Suprapubic skin (tissue), 4 donors: ENCODE measurements at regions not wholly inside any gene's neighbourhood (a gene's known extent, or its start where the extent isn't known, plus 50 kb on each side); places are given as distances from the start of the nearest gene placed in this dataset.

Source experiments
- DNase-seq, 2 donors: peaks; one replicate each; pipeline ENCODE4 v3.0.0-alpha.2; 2019; ENCODE audit warnings: low spot score in 2 of 2
- H3K27ac ChIP-seq: fragments of 200-600 bp; sonication (generic); one replicate; pipeline ENCODE4 v1.5.1; 2019
- H3K27me3 ChIP-seq: fragments of 200-600 bp; sonication (generic); one replicate; pipeline ENCODE4 v1.5.1; 2019
- H3K36me3 ChIP-seq: fragments of 200-600 bp; sonication (generic); one replicate; pipeline ENCODE4 v1.5.1; 2019
- H3K4me1 ChIP-seq: fragments of 200-600 bp; sonication (generic); one replicate; pipeline ENCODE4 v1.5.1; 2019
- H3K4me3 ChIP-seq: fragments of 200-600 bp; sonication (generic); one replicate; pipeline ENCODE4 v1.5.1; 2019; ENCODE audit warnings: mild to moderate bottlenecking
- H3K9me3 ChIP-seq: fragments of 200-600 bp; sonication (generic); one replicate; pipeline ENCODE4 v1.5.1; 2019
- CTCF ChIP-seq, 2 donors: fragments of 200-600 bp in 1 of 2; fragments of 450-650 bp in 1 of 2; sonication (generic) in 1 of 2; IDR thresholded peaks; one replicate each; pipeline ENCODE4 v1.5.1; 2016 to 2019; ENCODE audit warnings: antibody characterized with exemption in 2 of 2, mild to moderate bottlenecking in 1 of 2, moderate library complexity in 1 of 2
- EP300 ChIP-seq: sonication (generic); formaldehyde crosslinking; IDR thresholded peaks from one replicate; pipeline ENCODE4 v1.6.1; 2017; ENCODE audit warnings: antibody characterized with exemption
- POLR2A ChIP-seq, 2 donors: fragments of 450-650 bp; IDR thresholded peaks; one replicate each; pipeline ENCODE4 v1.6.1; 2017; ENCODE audit warnings: antibody characterized with exemption in 2 of 2, mild to moderate bottlenecking in 2 of 2, moderate library complexity in 2 of 2
- POLR2AphosphoS5 ChIP-seq, 3 donors: sonication (generic); formaldehyde crosslinking; IDR thresholded peaks; one replicate each; pipeline ENCODE4 v1.6.1; 2017; ENCODE audit warnings: antibody characterized with exemption in 3 of 3
- WGBS: methylation state at CpG from one replicate; pipeline ENCODE4 v1.1.5; 2018; 5-methylcytosine and 5-hydroxymethylcytosine counted together

DNA sequence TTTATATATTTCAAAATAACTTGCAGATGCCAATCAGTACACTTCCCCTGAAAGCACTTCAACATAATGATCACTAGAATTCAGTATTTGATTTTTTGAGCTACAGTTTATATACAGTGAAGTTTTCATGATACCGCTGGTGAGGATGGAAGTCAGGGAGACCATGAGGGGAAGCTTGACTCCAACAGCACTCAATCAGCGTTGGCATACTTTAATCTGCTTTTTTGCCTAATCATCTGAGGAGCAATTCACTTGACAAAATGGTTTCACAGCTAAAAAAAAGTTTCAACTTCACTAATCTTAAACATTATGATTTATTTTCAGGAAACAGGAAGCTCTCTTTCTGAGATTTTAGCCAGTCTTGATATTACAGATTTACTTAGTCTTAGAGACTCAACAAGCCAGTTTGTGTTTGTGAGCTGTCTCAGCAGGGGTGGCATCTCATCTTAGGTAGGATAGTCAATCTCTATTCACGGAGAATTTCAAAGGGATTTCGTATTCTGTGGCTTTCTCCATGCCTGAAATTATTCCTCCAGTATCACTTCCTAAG, 111.4 kb upstream of the ARRDC3 start:
- Histone ChIP-seq H3K4me3 (no peak overlapping the region), H3K9me3 (no peaks in the 10 kb centered on the region), H3K27me3 (no peaks in the 10 kb centered on the region), H3K36me3 (no peaks in the 10 kb centered on the region), H3K4me1 (no peaks in the 10 kb centered on the region), H3K27ac (no peak overlapping the region)
- TF ChIP-seq POLR2A (IDR thresholded peaks at IDR 0.05): no peak
- no peak for TF ChIP-seq CTCF (IDR thresholded peaks at IDR 0.05)
- TF ChIP-seq POLR2AphosphoS5 (IDR thresholded peaks at IDR 0.05): no peak
- no peak for TF ChIP-seq EP300
- no peak for DNase-seq
- 81% methylated on average over 4 of the region's 4 CpGs for WGBS

- Histone ChIP-seq H3K4me3 (no peak overlapping the region), H3K27ac (no peak overlapping the region), H3K9me3 (no peaks in the 10 kb centered on the region), H3K4me1 (no peaks in the 10 kb centered on the region), H3K36me3 (no peaks in the 10 kb centered on the region), H3K27me3 (no peaks in the 10 kb centered on the region)
- DNase-seq: no peak
- TF ChIP-seq CTCF (IDR thresholded peaks at IDR 0.05) (no peak), EP300 (no peak), POLR2A (IDR thresholded peaks at IDR 0.05) (no peak), POLR2AphosphoS5 (IDR thresholded peaks at IDR 0.05) (no peak)
- 38% methylated on average over 1 of the region's 1 CpG for WGBS
Observed at GRCh38 chr5:91493086-91493485, 110.0 kb upstream of the ARRDC3 start.

DNA sequence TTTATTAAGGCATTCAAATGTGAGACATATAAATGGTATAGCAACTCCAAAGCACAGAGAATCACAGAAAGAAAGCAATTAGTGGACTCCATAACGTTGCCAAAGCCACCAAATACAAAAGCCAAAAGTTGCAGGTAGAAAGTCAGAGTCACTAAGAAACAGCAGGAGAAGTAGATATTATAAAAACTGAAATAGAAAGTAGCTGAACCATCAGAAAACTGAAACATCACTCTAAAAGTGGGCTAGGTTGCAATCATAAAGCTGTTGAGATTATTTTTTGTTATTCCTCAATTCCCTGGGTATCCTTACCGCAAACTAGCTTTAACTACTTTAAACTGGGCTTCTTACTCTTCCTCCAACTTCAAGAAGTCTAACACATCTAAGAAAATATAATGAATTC, 108.1 kb upstream of the ARRDC3 start:
- DNase-seq: no peak
- TF ChIP-seq EP300 (no peak), POLR2AphosphoS5 (IDR thresholded peaks at IDR 0.05) (no peak), POLR2A (IDR thresholded peaks at IDR 0.05) (no peak), CTCF (IDR thresholded peaks at IDR 0.05) (no peak)
- Histone ChIP-seq H3K27me3 (no peaks in the 10 kb centered on the region), H3K9me3 (no peaks in the 10 kb centered on the region), H3K4me1 (no peaks in the 10 kb centered on the region), H3K36me3 (no peaks in the 10 kb centered on the region), H3K4me3 (no peak overlapping the region), H3K27ac (no peak overlapping the region)
- WGBS: 74% methylated on average over 2 of the region's 2 CpGs

- H3K9me3 ChIP-seq: no peaks in the 10 kb centered on the region
- no peak for TF ChIP-seq EP300
- no peak overlapping the region for H3K4me3 ChIP-seq
- DNase-seq: no peak
- 58% methylated on average over 3 of the region's 3 CpGs for WGBS
- no peaks in the 10 kb centered on the region for H3K27me3 ChIP-seq
- H3K4me1 ChIP-seq: no peaks in the 10 kb centered on the region
- H3K27ac ChIP-seq: no peak overlapping the region
- no peaks in the 10 kb centered on the region for H3K36me3 ChIP-seq
Observed at GRCh38 chr5:91490316-91490715, 107.2 kb upstream of the ARRDC3 start.

DNA sequence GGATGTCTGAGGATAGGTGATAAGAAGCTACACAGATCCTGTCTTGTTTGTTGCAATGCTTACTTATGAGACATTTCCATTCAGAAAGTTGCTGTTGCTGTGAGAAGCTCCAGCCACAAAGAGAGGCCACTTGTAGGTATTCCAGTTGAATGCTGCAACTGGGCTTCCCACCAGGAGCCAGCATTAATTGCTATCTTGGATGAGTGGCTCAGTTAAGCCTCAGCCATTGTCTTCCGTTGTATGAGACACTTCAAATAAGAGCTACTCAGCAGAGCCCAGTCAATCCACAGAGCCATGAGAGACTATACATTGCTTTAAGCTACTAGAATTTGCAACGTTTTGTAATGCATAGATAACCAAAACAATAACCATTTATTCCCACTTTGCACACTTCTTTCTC, 104.3 kb upstream of the ARRDC3 start:
- TF ChIP-seq EP300: no peak
- TF ChIP-seq POLR2AphosphoS5 (IDR thresholded peaks at IDR 0.05): no peak
- TF ChIP-seq POLR2A (IDR thresholded peaks at IDR 0.05): no peak
- TF ChIP-seq CTCF (IDR thresholded peaks at IDR 0.05): no peak
- WGBS: 82% methylated on average over 2 of the region's 2 CpGs
- Histone ChIP-seq H3K27me3 (no peaks in the 10 kb centered on the region), H3K9me3 (no peaks in the 10 kb centered on the region), H3K4me1 (no peaks in the 10 kb centered on the region), H3K4me3 (no peak overlapping the region), H3K36me3 (no peaks in the 10 kb centered on the region), H3K27ac (no peak overlapping the region)
- no peak for DNase-seq

DNA sequence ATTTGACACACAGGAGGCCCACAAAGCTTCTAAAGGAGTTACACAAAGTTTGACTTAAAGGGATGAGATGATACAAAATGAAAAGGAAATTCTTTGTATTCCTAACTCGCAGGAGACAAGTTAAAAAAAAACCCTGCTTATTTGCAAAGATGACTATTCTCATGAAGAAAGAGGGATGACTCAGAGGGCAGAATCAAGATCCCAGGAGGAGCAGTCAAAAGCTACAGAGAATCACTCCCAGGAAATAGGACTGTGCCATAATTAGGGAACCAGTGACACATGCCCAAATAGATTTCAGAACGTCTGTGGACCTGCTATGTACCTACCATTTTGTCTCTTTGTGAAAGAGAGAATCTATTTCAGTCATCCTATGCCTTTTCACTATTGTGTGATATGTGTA, 103.5 kb upstream of the ARRDC3 start:
- TF ChIP-seq POLR2A (IDR thresholded peaks at IDR 0.05) (no peak), EP300 (no peak)
- DNase-seq: no peak
- H3K9me3 ChIP-seq: no peaks in the 10 kb centered on the region
- H3K4me3 ChIP-seq: no peak overlapping the region
- H3K4me1 ChIP-seq: no peaks in the 10 kb centered on the region
- no peaks in the 10 kb centered on the region for H3K27me3 ChIP-seq
- H3K27ac ChIP-seq: no peak overlapping the region
- no peaks in the 10 kb centered on the region for H3K36me3 ChIP-seq
- 62% methylated on average over 2 of the region's 2 CpGs for WGBS
